Myocyte (in vitro differentiated cells): ENCODE measurements at regions not wholly inside any gene's neighbourhood (a gene's known extent, or its start where the extent isn't known, plus 50 kb on each side); places are given as distances from the start of the nearest gene placed in this dataset.
"Not testable (repeated sequence)": the region's sequence is repeated elsewhere in the genome, so short reads cannot be mapped to it uniquely, and the experiment has no call there.

Source experiments
- DNase-seq: peaks from one replicate; pipeline ENCODE4 v3.0.0-alpha.2; 2012; ENCODE audit warnings: low read depth

DNA sequence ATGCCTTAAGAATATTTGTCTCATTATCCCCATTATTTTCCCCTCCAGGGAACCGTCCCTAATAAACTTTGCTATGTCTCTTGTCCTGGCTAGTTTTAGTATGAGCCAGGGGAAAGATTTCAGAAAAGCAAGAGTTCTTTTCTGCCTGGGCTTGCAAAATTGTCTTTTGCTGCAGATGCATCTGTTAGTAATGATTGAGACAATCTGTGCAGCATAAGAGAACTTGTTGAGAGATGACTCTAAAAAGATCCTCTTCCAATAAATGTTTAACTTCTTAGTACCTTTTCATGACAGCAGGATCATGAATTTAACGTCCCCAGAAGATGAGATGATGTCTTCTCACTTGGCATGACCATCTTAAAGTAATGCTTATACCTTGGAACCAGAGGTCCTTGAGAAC lies 172.5 kb upstream of the CREB1 start:
- no peak for DNase-seq

GRCh38 chr2:207362716-207363115 lies 167.0 kb upstream of the CREB1 start:
- no peak for DNase-seq

DNA sequence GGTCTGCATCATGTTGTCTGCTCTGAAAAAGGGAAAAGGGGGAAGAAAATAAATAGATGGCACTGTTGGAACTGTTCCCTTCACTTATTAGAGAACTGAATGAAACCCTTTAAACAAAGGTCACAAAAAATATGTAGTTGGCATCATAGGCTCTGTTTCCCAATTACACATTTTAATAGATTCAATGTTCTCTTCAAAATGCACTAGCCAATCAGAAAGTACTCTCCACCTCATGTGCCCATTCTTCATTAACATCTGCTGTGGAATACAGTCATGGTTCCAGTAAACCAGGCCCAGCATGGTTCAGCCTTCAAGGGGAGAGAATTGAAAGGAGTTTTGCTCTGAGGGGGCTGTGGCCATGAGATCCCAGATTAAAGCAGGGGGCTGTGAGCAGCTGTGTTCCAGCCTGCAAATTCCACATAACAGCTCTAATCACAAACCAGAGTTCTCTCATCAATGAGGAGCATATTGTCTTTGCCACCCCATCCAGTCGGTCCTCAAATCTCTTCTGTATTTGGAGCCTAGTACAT lies 165.9 kb upstream of the CREB1 start:
- DNase-seq: no peak

DNA sequence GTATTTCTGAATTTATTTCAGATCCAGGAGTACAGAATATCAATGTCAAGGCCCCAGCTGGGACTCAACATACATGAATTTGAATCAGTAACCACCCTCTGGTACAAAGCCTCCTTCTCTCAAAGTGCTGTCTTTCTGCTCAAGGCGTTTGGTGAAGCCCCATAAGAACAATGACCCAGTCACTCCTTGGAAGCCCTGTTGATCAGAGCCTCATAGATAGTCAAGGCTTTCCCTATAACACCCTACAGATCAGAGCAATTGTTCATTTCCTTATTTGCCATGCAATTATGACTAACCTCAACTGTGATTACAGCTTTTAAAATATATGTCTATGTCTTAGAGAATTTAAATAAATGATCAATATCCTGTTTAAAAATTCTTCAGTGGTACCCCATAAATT lies 159.1 kb upstream of the CREB1 start:
- no peak for DNase-seq

- DNase-seq: no peak
Observed at GRCh38 chr2:207371877-207372276, 157.9 kb upstream of the CREB1 start.

GRCh38 chr2:207372483-207372882 lies 157.3 kb upstream of the CREB1 start:
- no peak for DNase-seq

- no peak for DNase-seq
Observed at GRCh38 chr2:207375207-207375875, 154.4 kb upstream of the CREB1 start.

GRCh38 chr2:207378620-207379019 lies 151.1 kb upstream of the CREB1 start:
- DNase-seq: not testable (repeated sequence)

DNA sequence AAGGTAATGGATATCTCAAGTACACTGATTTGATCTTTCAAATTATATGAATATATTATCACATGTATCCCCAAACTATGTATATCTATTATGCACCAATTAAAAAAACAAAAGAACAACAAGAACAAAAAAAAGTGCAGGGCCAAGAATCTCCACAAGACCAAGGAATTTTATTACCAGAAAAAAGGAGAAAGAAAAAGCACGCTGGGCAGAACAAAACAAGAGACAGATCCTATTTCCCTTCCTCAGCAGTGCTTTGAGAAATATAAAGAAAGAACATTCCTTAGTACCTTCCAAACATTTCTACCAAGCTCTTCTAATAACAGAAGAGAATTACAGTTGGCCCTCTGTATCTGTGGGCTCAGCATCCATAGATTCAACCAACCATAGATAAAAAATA lies 144.7 kb upstream of the CREB1 start:
- no peak for DNase-seq

DNA sequence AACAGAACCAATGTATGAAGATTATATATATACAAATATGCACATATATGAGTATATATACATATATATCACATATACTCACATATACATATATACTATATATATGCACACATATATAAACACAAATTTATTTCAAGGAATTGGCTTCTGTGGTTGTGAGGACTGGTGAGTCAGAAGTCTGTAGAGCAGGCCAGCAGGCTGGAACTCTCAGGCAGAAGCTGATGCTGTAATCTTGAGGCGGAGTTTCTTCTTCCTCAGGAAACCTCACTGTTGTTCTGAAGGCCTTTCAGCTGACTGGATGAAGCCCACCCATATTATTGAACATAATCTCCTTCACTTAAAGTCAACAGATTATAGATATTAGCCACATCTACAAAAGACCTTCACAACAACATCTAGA lies 143.9 kb upstream of the CREB1 start:
- DNase-seq: peak; percentile 21

- DNase-seq: no peak
Observed at GRCh38 chr2:207387001-207387571, 142.7 kb upstream of the CREB1 start.

GRCh38 chr2:207390302-207391095 lies 139.3 kb upstream of the CREB1 start:
- no peak for DNase-seq

DNA sequence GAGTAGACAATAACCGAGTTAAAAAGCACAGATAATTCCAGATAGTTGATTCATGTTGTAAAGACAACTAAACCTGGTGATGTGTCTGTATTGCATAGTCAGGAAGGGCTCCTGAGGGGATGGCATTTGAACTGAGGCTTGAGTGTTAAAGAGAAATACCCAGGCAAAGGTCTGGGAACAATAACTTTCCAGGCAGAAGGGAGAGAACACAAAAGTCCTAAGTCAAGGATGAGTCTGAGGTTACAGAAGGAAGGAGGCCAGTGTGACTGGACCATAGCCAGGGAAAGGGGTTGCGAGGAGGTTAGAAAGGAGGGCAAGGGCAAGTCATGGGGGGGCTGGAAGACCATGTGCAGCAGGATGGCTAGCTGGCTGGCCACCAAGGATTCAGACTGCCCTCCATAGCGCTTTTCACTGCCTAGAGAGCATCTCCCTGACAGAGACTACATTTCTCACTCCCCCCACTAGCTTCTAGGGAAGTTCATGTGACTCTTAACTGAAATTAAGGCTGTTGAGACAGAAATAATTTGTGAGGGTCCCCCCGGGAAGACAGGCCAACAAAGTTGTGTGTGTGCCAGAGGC lies 135.5 kb upstream of the CREB1 start:
- no peak for DNase-seq

- peak; percentile 61 for DNase-seq
Observed at GRCh38 chr2:207394812-207395534, 134.8 kb upstream of the CREB1 start.

GRCh38 chr2:207395535-207396251 lies 134.1 kb upstream of the CREB1 start:
- DNase-seq: no peak

DNA sequence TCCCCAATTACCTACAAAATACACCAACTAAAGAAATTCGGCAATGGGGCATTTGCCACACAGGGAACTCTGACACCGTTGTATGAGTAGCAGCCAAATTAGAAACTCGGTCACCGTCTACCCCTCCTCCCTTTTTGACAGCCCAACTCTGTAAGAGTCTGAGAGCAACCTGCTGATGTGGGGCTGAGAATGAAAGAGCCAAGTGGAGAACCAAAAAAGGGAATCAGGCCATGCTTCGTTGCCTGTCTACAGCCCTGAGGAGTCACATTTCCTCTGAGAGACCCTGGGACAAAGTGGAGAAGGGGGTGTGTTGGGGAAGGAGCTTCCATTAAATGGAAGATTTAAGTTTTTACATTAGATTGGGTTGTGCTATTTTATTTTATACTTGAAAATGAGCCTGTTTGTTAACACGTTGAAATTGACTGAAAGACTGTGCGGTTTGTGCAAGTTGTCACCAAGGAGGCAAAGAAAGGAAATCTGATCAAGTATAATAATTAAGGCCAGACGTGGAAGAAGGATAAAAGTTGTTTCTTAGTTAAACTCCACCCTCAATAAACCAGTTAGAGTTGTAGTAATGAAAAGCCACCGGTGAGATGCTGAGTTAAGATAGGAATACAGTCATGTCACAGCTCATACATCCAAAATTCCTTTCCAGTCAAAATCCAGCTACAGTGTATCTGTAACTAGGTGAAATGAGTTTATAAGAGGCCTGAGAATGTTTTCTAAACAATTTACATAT lies 131.7 kb upstream of the CREB1 start:
- DNase-seq: no peak

- DNase-seq: no peak
Observed at GRCh38 chr2:207399301-207399700, 130.5 kb upstream of the CREB1 start.

GRCh38 chr2:207401338-207401737 lies 128.4 kb upstream of the CREB1 start:
- no peak for DNase-seq

DNA sequence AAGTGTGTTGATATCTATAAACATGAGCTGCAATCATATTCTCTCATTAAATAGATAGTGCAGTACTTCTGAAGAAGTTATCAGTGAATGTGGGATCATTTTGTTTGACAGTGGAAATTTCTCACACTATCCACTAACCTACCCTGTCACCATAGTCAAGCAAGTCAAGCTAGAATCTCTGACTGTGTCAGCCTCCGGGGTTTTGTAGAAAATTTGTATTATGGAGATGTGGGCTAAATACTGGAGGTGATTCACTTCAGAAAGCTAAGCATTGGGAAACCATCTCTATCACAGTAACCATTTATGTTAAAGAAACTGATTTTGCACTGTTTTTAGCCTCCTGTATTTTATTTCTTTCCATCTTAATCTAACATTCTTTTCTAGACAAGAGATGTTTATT lies 126.6 kb upstream of the CREB1 start:
- no peak for DNase-seq

- DNase-seq: no peak
Observed at GRCh38 chr2:207403950-207404349, 125.8 kb upstream of the CREB1 start.
